Neutrophil (primary cell): ENCODE measurements at regions not wholly inside any gene's neighbourhood (a gene's known extent, or its start where the extent isn't known, plus 50 kb on each side); places are given as distances from the start of the nearest gene placed in this dataset.

Experiments used
- H3K27ac ChIP-seq: fragments of 200-600 bp; sonication (generic); 2 replicates; pipeline ENCODE4 v1.5.1; 2016; ENCODE audit warnings: mild to moderate bottlenecking, moderate library complexity
- H3K27me3 ChIP-seq: fragments of 200-600 bp; sonication (generic); 2 replicates; pipeline ENCODE4 v1.6.0; 2016; ENCODE audit warnings: mild to moderate bottlenecking
- H3K36me3 ChIP-seq: fragments of 200-600 bp; sonication (generic); 2 replicates; pipeline ENCODE4 v1.5.1; 2017
- H3K4me1 ChIP-seq, 2 experiments: fragments of 200-600 bp in 1 of 2; sonication (generic) in 1 of 2; 1 replicate in 1 of 2; 2 replicates in 1 of 2; pipeline versions ENCODE4 v1.5.1 to v1.6.1; 2013 to 2016; ENCODE audit warnings: low read depth in 1 of 2, low read length in 1 of 2, mild to moderate bottlenecking in 1 of 2, moderate library complexity in 1 of 2; ENCODE audit not compliant: control insufficient read depth in 1 of 2, insufficient read depth in 1 of 2
- H3K4me3 ChIP-seq, 2 experiments: fragments of 200-600 bp in 1 of 2; sonication (generic) in 1 of 2; 1 replicate in 1 of 2; 2 replicates in 1 of 2; pipeline ENCODE4 v1.5.1; 2013 to 2016; ENCODE audit warnings: low read depth in 1 of 2, low read length in 1 of 2, mild to moderate bottlenecking in 1 of 2, moderate library complexity in 1 of 2
- H3K9me3 ChIP-seq: fragments of 200-600 bp; sonication (generic); 2 replicates; pipeline ENCODE4 v1.5.1; 2016
- TF ChIP-seq, protein P1 (sequence below): fragments of 200-600 bp; sonication (generic); IDR thresholded peaks from 2 replicates; pipeline ENCODE4 v1.5.1; 2016; ENCODE audit warnings: antibody characterized with exemption

- Histone ChIP-seq H3K4me1 (no peaks in the 10 kb centered on the region), H3K36me3 (no peaks in the 10 kb centered on the region), H3K4me3 (no peak overlapping the region), H3K27me3 (peaks cover 18% of the 10 kb centered on the region), H3K9me3 (no peaks in the 10 kb centered on the region), H3K27ac (no peak overlapping the region)
- TF ChIP-seq, protein P1, sequence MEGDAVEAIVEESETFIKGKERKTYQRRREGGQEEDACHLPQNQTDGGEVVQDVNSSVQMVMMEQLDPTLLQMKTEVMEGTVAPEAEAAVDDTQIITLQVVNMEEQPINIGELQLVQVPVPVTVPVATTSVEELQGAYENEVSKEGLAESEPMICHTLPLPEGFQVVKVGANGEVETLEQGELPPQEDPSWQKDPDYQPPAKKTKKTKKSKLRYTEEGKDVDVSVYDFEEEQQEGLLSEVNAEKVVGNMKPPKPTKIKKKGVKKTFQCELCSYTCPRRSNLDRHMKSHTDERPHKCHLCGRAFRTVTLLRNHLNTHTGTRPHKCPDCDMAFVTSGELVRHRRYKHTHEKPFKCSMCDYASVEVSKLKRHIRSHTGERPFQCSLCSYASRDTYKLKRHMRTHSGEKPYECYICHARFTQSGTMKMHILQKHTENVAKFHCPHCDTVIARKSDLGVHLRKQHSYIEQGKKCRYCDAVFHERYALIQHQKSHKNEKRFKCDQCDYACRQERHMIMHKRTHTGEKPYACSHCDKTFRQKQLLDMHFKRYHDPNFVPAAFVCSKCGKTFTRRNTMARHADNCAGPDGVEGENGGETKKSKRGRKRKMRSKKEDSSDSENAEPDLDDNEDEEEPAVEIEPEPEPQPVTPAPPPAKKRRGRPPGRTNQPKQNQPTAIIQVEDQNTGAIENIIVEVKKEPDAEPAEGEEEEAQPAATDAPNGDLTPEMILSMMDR: no peak
Measured at GRCh38 chr9:126062158-126062886, 264.3 kb upstream of the MVB12B start.

DNA sequence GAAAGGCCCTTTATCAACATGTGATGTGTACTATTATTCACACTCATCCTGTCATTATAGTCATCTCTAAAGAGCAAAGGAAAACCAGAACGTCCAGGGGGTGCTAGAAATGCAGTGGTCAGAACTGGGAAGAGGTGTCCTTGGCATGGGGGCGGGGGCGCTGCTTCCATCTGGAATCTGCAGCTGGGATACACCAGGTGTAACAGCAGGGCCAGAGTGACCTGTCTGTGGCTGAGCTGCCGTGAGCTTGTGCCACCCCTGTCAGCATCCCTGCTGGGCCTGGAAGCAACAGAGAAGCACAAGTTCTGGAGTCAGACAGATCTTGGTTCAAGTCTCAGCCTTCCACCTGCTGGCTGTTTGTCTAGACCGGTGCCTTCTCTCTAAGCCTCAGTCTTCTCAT, 263.3 kb upstream of the MVB12B start:
- Histone ChIP-seq H3K9me3 (no peaks in the 10 kb centered on the region), H3K27me3 (peaks cover 11% of the 10 kb centered on the region), H3K36me3 (no peaks in the 10 kb centered on the region), H3K27ac (no peak overlapping the region), H3K4me3 (no peak overlapping the region), H3K4me1 (no peaks in the 10 kb centered on the region)
- TF ChIP-seq, protein P1: no peak

DNA sequence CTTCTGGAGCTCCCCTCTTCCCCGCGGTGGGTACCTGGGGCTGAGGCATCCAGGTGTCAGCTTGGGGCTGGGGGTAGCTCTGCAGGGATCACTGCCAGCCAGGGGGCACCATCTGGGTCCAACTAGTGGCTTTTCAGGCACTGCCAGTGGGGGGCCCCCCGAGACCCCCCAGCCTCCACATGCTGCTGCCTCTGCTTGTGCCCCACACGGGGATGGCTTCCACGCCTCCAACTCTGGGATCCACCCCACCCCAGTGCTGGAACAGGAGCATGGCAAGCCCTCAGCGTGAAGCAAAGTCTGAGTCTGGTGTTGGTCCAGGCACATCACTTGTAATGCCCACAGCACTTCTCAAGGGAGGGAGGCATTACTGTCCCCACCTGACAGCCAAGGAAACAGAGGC, 260.5 kb upstream of the MVB12B start:
- no peak overlapping the region for H3K27ac ChIP-seq
- no peaks in the 10 kb centered on the region for H3K36me3 ChIP-seq
- peaks cover 15% of the 10 kb centered on the region for H3K27me3 ChIP-seq
- H3K4me1 ChIP-seq: no peaks in the 10 kb centered on the region
- no peaks in the 10 kb centered on the region for H3K9me3 ChIP-seq
- no peak overlapping the region for H3K4me3 ChIP-seq
- TF ChIP-seq, protein P1: no peak

DNA sequence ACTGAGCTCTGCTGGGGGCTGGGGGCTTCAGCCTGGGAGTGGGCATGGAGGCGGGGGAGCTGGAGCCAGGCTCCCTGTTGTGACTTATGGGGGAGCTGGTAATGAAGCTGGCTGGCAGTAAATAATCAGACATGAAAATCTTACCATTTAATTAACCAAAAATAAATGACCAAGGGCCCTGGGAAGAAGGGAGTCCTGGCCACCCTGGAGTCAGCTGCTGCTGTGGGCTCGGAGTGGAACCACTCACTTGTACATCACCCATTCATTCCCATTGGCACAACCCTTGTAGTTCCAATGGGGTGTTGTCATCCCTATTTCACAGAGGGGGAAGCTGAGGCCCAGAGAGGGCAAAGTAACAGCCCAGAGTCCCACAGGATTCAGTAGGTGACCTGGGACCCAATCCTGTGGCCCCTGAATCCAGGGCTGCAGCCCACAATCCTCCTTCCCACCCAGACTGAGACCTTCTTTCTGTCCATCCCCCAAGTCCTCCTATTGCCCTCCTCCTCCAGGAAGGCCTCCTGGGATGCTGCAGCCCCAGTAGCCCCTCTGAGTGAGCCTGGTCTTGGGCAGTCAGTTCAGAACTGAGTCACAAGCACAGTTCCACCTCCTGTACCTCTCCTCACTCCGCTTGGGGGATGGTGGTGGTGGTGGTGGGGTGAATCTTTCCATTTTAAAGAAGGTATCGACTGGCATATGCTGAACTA, 259.4 kb upstream of the MVB12B start:
- H3K9me3 ChIP-seq: no peaks in the 10 kb centered on the region
- H3K36me3 ChIP-seq: no peaks in the 10 kb centered on the region
- TF ChIP-seq, protein P1: no peak
- H3K27ac ChIP-seq: no peak overlapping the region
- H3K27me3 ChIP-seq: peaks cover 15% of the 10 kb centered on the region
- H3K4me1 ChIP-seq: no peaks in the 10 kb centered on the region
- H3K4me3 ChIP-seq: no peak overlapping the region

- TF ChIP-seq, protein P1: no peak
- no peaks in the 10 kb centered on the region for H3K36me3 ChIP-seq
- H3K27me3 ChIP-seq: peaks cover 15% of the 10 kb centered on the region
- no peak overlapping the region for H3K4me3 ChIP-seq
- H3K9me3 ChIP-seq: no peaks in the 10 kb centered on the region
- H3K4me1 ChIP-seq: no peaks in the 10 kb centered on the region
- no peak overlapping the region for H3K27ac ChIP-seq
Measured at GRCh38 chr9:126068534-126069230, 257.9 kb upstream of the MVB12B start.
